ENCODE measurements at regions not wholly inside any gene's neighbourhood (a gene's known extent, or its start where the extent isn't known, plus 50 kb on each side); places are given as distances from the start of the nearest gene placed in this dataset.

- WGBS, 2 experiments (ENCODE audit: extremely low coverage in 1 of 2, insufficient coverage in 1 of 2, insufficient read length in 1 of 2, insufficient replicate concordance in 2 of 2, low coverage in 1 of 2, low lambda C conversion rate in 2 of 2, missing lambda C conversion rate in 1 of 2): 78% methylated on average over 3 of the region's 3 CpGs; no CpG with 5 or more reads in 1 of the 2 experiments
- no peaks in the 10 kb centered on the region for H3K79me2 ChIP-seq (ENCODE audit: control insufficient read depth in 1 of 2, insufficient read depth in 2 of 2, low read length in 2 of 2)
- FAIRE-seq (no peak), DNase-seq (ENCODE audit: low read depth in 1 of 2, low spot score in 2 of 2) (no peak)
- no peak overlapping the region for H3K23ac ChIP-seq (ENCODE audit: insufficient read length)
- no peak overlapping the region for H4K5ac ChIP-seq (ENCODE audit: insufficient read length, low read depth, low read length)
- POLR2A ChIA-PET (ENCODE audit: partially characterized antibody): no interaction called here
- H4K20me1 ChIP-seq (replicated peaks in 1 of 2; ENCODE audit: control insufficient read depth in 1 of 2, insufficient read depth in 2 of 2, low read length in 2 of 2): no peaks in the 10 kb centered on the region
- H2BK120ac ChIP-seq (replicated peaks; ENCODE audit: low read depth, low read length): no peak overlapping the region
- no peak overlapping the region for H3K4me2 ChIP-seq (ENCODE audit: insufficient read depth in 1 of 2, low read depth in 2 of 2, low read length in 2 of 2)
- H3K36me3 ChIP-seq (ENCODE audit: control insufficient read depth in 2 of 4, insufficient read depth in 4 of 4, low read length in 3 of 4): no peaks in the 10 kb centered on the region
- peaks cover 7 to 8% of the 10 kb centered on the region in 2 experiments; a peak in 2 of 4 replicates for H3K9me3 ChIP-seq (ENCODE audit: insufficient read depth in 2 of 2, low read depth in 1 of 2, low read length in 1 of 2)
- no peak overlapping the region for H3K4ac ChIP-seq (replicated peaks; ENCODE audit: insufficient read length, low read depth, low read length)
- no peak overlapping the region; a peak in 1 of 7 replicates for H3K9ac ChIP-seq (replicated peaks in 1 of 4; ENCODE audit: extremely low read depth in 1 of 4, low read depth in 3 of 4, low read length in 3 of 4)
- no peak overlapping the region for H2AK5ac ChIP-seq (ENCODE audit: low read depth, low read length)
- no peak overlapping the region for H2BK15ac ChIP-seq (ENCODE audit: low read length)
- TF ChIP-seq HDAC2 (IDR thresholded peaks at IDR 0.05; ENCODE audit: borderline replicate concordance in 1 of 2, low read depth in 2 of 2, low read length in 2 of 2): no peak
- no peak overlapping the region for H2BK5ac ChIP-seq (ENCODE audit: low read depth, low read length)
- no peak overlapping the region for H4K91ac ChIP-seq (replicated peaks; ENCODE audit: insufficient read length, low read length)
- H3K4me3 ChIP-seq (ENCODE audit: extremely low read depth in 1 of 4, insufficient read depth in 2 of 4, low read depth in 3 of 4, low read length in 4 of 4): no peak overlapping the region
- no peak overlapping the region for H2BK20ac ChIP-seq (ENCODE audit: low read length)
- no peak overlapping the region for H3K56ac ChIP-seq (replicated peaks; ENCODE audit: insufficient read length, low read depth, low read length)
- no peak overlapping the region for H2BK12ac ChIP-seq (ENCODE audit: low read depth, low read length)
- H3K4me1 ChIP-seq (replicated peaks in 1 of 4; ENCODE audit: control insufficient read depth in 3 of 4, insufficient read depth in 4 of 4, low read length in 3 of 4): no peaks in the 10 kb centered on the region
- H3K18ac ChIP-seq (ENCODE audit: extremely low read depth, low read length): no peak overlapping the region
- no peak overlapping the region for H2AFZ ChIP-seq (ENCODE audit: low read length)
- no peak overlapping the region for H3K14ac ChIP-seq (ENCODE audit: insufficient read length)
- H3K27ac ChIP-seq (ENCODE audit: low read depth, low read length): no peak overlapping the region
- H4K8ac ChIP-seq (ENCODE audit: extremely low read depth, insufficient read depth, low read length): no peak overlapping the region
- H3K27me3 ChIP-seq (replicated peaks in 1 of 4; ENCODE audit: control insufficient read depth in 3 of 4, extremely low read depth in 1 of 4, insufficient read depth in 3 of 4, low read length in 3 of 4): no peaks in the 10 kb centered on the region
- H3K23me2 ChIP-seq (ENCODE audit: low read depth, low read length): no peaks in the 10 kb centered on the region
- CTCF ChIA-PET (ENCODE audit: partially characterized antibody): no interaction called here
- H3K79me1 ChIP-seq (ENCODE audit: low read depth, low read length): no peaks in the 10 kb centered on the region
Observed at GRCh38 chr20:52731093-52731492, 241.1 kb upstream of the TSHZ2 start.

Data from H1 (cell line).